Activated T-helper 17 cell treated with anti-CD3 and anti-CD28 coated beads, Interleukin-2, amount 50 U/mL, for 72 hours (primary cell): ENCODE measurements at regions not wholly inside any gene's neighbourhood (a gene's known extent, or its start where the extent isn't known, plus 50 kb on each side); places are given as distances from the start of the nearest gene placed in this dataset.
"Not testable (repeated sequence)": the region's sequence is repeated elsewhere in the genome, so short reads cannot be mapped to it uniquely, and the experiment has no call there.

Source experiments
- ATAC-seq: fragments of 150-1000 bp; cut with Tn5 transposase; replicated peaks from 2 replicates; pipeline ENCODE4 v1.10.0; 2021; ENCODE audit warnings: mild to moderate bottlenecking, moderate library complexity
- H3K27ac Mint-ChIP-seq: one replicate; pipeline ENCODE4 v1.8.0; 2022; ENCODE audit warnings: mixed read lengths
- H3K27me3 Mint-ChIP-seq: one replicate; pipeline ENCODE4 v1.8.0; 2022; ENCODE audit warnings: mixed read lengths
- H3K36me3 Mint-ChIP-seq: one replicate; pipeline ENCODE4 v1.8.0; 2022; ENCODE audit warnings: low read depth, mild to moderate bottlenecking, mixed read lengths
- H3K4me1 Mint-ChIP-seq: one replicate; pipeline ENCODE4 v1.8.0; 2022; ENCODE audit warnings: mixed read lengths
- H3K4me3 Mint-ChIP-seq: one replicate; pipeline ENCODE4 v1.8.0; 2022; ENCODE audit warnings: mild to moderate bottlenecking, mixed read lengths
- H3K9me3 Mint-ChIP-seq: one replicate; pipeline ENCODE4 v1.8.0; 2022; ENCODE audit warnings: mixed read lengths

DNA sequence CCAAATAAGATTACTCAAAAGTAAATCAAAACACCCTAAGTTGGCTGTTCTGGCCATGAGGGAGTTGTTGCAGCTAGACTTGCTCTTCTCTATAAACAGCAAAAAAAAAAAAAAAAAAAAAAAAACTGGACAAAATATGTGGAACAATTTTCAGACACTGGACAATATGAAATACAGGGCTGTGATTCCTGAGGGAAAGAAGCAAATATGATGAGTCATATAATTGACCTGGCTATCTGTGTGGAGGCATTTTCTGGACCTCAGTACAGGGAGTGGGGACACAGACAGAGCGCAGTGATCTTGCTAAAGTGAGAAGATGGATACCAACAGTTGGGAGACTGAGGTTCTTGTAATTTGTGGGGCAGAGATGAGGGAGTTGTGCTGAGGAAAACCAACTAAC, 192.0 kb upstream of the HAND2 start:
- peaks cover 12% of the 10 kb centered on the region for H3K9me3 Mint-ChIP-seq
- H3K4me3 Mint-ChIP-seq: no peak overlapping the region
- no peaks in the 10 kb centered on the region for H3K36me3 Mint-ChIP-seq
- no peaks in the 10 kb centered on the region for H3K27me3 Mint-ChIP-seq
- H3K4me1 Mint-ChIP-seq: no peaks in the 10 kb centered on the region
- no peak overlapping the region for H3K27ac Mint-ChIP-seq
- no peak for ATAC-seq

- H3K9me3 Mint-ChIP-seq: peaks cover 12% of the 10 kb centered on the region
- H3K27ac Mint-ChIP-seq, ATAC-seq, H3K4me1 Mint-ChIP-seq, H3K36me3 Mint-ChIP-seq, H3K4me3 Mint-ChIP-seq, H3K27me3 Mint-ChIP-seq: not testable (repeated sequence)
These were observed 188.5 kb upstream of the HAND2 start for GRCh38 chr4:173718504-173718903.

DNA sequence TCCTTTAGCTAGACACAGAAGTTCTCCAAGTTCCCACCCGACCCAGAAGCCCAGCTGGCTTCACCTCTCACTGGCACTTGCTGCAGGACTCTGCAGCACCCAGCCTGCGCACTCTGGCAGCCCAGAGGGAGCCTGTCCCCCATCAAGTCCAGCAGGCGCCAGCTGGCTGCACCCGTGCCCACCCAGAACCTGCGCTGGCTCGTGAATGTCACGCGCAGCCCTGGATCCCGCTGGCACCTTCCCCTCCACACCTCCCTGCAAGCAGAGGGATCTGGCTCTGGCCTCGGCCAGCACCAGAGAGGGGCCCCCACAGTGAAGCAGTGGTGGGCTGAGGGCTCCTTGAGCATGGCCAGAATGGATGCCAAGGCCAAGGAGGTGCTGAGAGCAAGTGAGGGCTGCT, 187.6 kb upstream of the HAND2 start:
- Mint-ChIP-seq H3K4me1 (no peaks in the 10 kb centered on the region), H3K27me3 (no peaks in the 10 kb centered on the region), H3K27ac (no peak overlapping the region), H3K4me3 (no peak overlapping the region), H3K36me3 (no peaks in the 10 kb centered on the region), H3K9me3 (peaks cover 12% of the 10 kb centered on the region)
- no peak for ATAC-seq

DNA sequence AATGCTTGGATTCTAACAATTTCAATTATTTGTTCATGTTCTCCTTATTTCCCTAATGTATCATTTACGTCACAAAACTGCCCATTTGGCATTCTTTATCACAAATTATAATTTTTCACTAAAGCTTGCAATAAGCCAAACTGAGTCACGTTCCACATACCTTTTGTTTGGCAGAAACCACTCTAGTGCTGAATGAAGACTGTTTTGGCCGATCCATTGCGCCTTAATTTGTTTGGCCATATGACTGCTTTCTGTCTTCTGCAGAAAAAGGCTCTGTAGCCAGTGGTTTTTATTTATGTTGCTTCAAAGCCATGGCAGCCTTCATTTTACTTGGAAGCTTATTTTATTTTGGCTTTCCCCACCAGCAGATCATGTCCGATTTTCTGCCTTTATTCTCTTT, 184.4 kb upstream of the HAND2 start:
- ATAC-seq: no peak
- no peaks in the 10 kb centered on the region for H3K27me3 Mint-ChIP-seq
- H3K36me3 Mint-ChIP-seq: no peaks in the 10 kb centered on the region
- no peak overlapping the region for H3K27ac Mint-ChIP-seq
- peaks cover 11% of the 10 kb centered on the region for H3K9me3 Mint-ChIP-seq
- no peak overlapping the region for H3K4me3 Mint-ChIP-seq
- no peaks in the 10 kb centered on the region for H3K4me1 Mint-ChIP-seq

GRCh38 chr4:173713026-173713425, 183.0 kb upstream of the HAND2 start:
- H3K27me3 Mint-ChIP-seq: no peaks in the 10 kb centered on the region
- H3K36me3 Mint-ChIP-seq: no peaks in the 10 kb centered on the region
- H3K4me3 Mint-ChIP-seq: no peak overlapping the region
- H3K27ac Mint-ChIP-seq: no peak overlapping the region
- peaks cover 3% of the 10 kb centered on the region for H3K9me3 Mint-ChIP-seq
- ATAC-seq: no peak
- H3K4me1 Mint-ChIP-seq: no peaks in the 10 kb centered on the region

DNA sequence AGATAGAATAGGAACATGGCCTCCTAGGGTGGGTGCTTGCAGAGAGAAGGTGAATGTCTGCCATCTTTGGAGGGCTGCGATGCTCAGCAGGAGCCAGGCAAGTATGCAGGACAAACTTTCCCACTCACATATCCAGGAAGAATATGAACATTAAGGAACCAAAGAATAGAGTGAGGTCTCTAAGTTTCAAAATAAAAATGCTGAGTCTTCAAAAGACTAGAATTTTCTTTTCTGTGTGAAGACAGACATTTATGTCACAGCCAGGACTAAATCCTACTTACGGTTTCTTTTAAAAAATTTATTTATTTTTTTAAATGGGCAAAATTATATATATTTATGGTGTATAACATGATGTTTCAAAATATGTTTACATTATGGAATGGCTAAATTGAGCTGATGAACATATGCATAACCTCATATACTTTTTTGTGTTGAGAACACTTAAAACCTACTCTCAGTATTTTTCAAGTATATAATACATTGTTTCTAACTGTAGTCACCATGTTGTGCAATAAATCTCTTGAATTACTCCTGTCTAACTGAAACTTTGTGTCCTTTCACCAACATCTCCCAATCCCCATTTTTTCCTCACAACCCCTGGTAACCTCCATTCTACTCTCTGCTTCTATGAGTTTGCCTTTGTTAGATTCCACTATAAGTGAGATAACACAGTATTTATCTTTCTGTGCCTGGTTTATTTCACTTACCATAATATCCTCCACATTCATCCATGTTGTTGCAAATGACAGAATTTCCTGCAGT, 177.8 kb upstream of the HAND2 start:
- no peaks in the 10 kb centered on the region for H3K27me3 Mint-ChIP-seq
- no peak for ATAC-seq
- no peak overlapping the region for H3K27ac Mint-ChIP-seq
- no peaks in the 10 kb centered on the region for H3K4me1 Mint-ChIP-seq
- no peak overlapping the region for H3K4me3 Mint-ChIP-seq
- no peaks in the 10 kb centered on the region for H3K9me3 Mint-ChIP-seq
- no peaks in the 10 kb centered on the region for H3K36me3 Mint-ChIP-seq

GRCh38 chr4:173704201-173704600, 174.2 kb upstream of the HAND2 start:
- H3K4me3 Mint-ChIP-seq: no peak overlapping the region
- H3K27ac Mint-ChIP-seq: no peak overlapping the region
- no peaks in the 10 kb centered on the region for H3K9me3 Mint-ChIP-seq
- H3K4me1 Mint-ChIP-seq: no peaks in the 10 kb centered on the region
- ATAC-seq: no peak
- H3K27me3 Mint-ChIP-seq: no peaks in the 10 kb centered on the region
- H3K36me3 Mint-ChIP-seq: no peaks in the 10 kb centered on the region

DNA sequence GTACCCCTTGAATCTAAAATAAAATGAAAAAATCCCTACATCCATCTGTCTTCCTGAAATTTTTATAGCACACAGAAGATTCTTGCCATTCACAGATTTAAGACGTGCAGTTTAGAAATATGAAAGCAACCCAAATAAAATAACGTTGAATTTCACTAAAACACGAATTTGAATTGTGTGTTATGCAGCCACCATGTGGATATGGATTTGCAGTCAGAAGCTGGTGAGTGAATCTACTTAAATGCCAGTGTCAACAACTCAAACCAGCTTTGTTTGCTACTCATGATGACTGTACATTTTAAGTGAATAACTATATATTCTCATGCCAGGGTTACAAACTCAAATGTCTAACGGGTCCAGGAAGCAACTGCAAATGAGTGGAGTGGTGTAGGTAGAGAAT, 173.0 kb upstream of the HAND2 start:
- Mint-ChIP-seq H3K4me1 (no peaks in the 10 kb centered on the region), H3K36me3 (no peaks in the 10 kb centered on the region), H3K9me3 (no peaks in the 10 kb centered on the region), H3K27me3 (peaks cover under 1% of the 10 kb centered on the region), H3K27ac (no peak overlapping the region), H3K4me3 (no peak overlapping the region)
- no peak for ATAC-seq

GRCh38 chr4:173700650-173701049, 170.6 kb upstream of the HAND2 start:
- H3K4me3 Mint-ChIP-seq: no peak overlapping the region
- no peaks in the 10 kb centered on the region for H3K36me3 Mint-ChIP-seq
- no peak overlapping the region for H3K27ac Mint-ChIP-seq
- no peaks in the 10 kb centered on the region for H3K9me3 Mint-ChIP-seq
- no peak for ATAC-seq
- no peaks in the 10 kb centered on the region for H3K4me1 Mint-ChIP-seq
- H3K27me3 Mint-ChIP-seq: peaks cover 4% of the 10 kb centered on the region

- ATAC-seq: no peak
- H3K36me3 Mint-ChIP-seq: no peaks in the 10 kb centered on the region
- H3K9me3 Mint-ChIP-seq: no peaks in the 10 kb centered on the region
- no peak overlapping the region for H3K4me3 Mint-ChIP-seq
- H3K27me3 Mint-ChIP-seq: peaks cover 4% of the 10 kb centered on the region
- H3K27ac Mint-ChIP-seq: no peak overlapping the region
- no peaks in the 10 kb centered on the region for H3K4me1 Mint-ChIP-seq
These were observed 169.9 kb upstream of the HAND2 start for GRCh38 chr4:173699841-173700475.

GRCh38 chr4:173698557-173699262, 168.7 kb upstream of the HAND2 start:
- H3K36me3 Mint-ChIP-seq: no peaks in the 10 kb centered on the region
- no peaks in the 10 kb centered on the region for H3K4me1 Mint-ChIP-seq
- no peak for ATAC-seq
- no peaks in the 10 kb centered on the region for H3K9me3 Mint-ChIP-seq
- peaks cover 4% of the 10 kb centered on the region for H3K27me3 Mint-ChIP-seq
- no peak overlapping the region for H3K4me3 Mint-ChIP-seq
- H3K27ac Mint-ChIP-seq: no peak overlapping the region

DNA sequence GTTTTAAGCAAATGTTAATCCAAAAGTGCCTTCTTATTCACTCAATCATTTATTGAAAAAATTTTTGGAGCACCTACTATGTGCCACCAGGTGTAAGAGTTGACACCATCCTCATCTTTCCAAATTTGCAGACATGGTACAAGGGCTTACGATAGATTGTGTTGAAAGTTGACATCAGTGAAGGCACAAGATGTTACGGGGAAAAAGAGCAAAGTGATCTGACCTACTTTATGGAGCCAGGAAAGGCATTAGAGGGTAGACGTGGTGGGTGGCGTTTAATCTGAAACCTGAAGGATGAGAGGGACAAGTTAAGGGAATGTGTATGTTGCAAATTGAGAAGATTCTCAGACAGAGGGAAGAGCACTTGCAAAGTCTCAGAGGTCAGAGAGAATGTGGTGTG, 167.8 kb upstream of the HAND2 start:
- no peak overlapping the region for H3K27ac Mint-ChIP-seq
- no peak for ATAC-seq
- no peaks in the 10 kb centered on the region for H3K9me3 Mint-ChIP-seq
- H3K36me3 Mint-ChIP-seq: no peaks in the 10 kb centered on the region
- H3K4me1 Mint-ChIP-seq: no peaks in the 10 kb centered on the region
- H3K27me3 Mint-ChIP-seq: peaks cover 4% of the 10 kb centered on the region
- no peak overlapping the region for H3K4me3 Mint-ChIP-seq

DNA sequence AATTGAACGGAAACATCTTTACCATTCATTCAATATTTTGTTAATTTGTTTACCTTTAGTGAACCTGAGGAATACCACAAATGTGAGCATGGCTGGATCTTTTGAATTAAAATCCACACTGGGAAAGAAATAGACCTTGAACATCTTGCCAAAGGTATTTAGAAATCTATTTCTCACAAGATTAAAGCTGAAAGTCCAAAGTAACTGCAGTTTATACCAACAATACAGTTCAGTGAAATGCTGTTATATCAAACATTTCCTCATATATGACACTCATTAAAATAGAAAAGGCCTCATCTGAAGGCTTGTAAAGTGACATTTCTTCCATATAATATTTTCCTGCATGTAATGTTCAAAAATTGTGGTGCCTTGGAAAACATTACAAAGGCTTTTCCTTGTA, 166.5 kb upstream of the HAND2 start:
- Mint-ChIP-seq H3K27ac (no peak overlapping the region), H3K27me3 (peaks cover 4% of the 10 kb centered on the region), H3K4me3 (no peak overlapping the region), H3K4me1 (no peaks in the 10 kb centered on the region), H3K9me3 (no peaks in the 10 kb centered on the region), H3K36me3 (no peaks in the 10 kb centered on the region)
- no peak for ATAC-seq

- Mint-ChIP-seq H3K27ac (no peak overlapping the region), H3K36me3 (no peaks in the 10 kb centered on the region), H3K4me1 (no peaks in the 10 kb centered on the region), H3K9me3 (no peaks in the 10 kb centered on the region), H3K27me3 (peaks cover 4% of the 10 kb centered on the region), H3K4me3 (no peak overlapping the region)
- no peak for ATAC-seq
These were observed 166.0 kb upstream of the HAND2 start for GRCh38 chr4:173696011-173696410.

DNA sequence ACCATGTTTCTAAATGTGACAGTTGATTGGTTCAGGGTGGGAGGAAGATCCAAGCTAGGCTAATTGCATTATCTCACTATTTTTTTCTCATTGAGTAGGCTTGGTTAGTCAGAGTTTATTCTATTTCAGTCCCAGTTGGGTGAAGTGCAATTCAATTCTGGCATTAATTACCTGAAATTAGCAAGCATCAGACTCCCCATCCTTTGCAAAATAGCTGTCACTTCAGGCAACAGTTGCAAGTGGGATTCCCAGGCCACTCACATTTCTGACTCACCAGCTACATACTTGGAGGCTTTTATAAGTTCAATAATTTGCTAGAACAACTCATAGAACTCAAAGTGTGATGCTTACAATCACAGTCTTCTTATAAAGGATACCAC, 155.8 kb upstream of the HAND2 start:
- Mint-ChIP-seq H3K36me3 (no peaks in the 10 kb centered on the region), H3K27me3 (peaks cover 6% of the 10 kb centered on the region), H3K4me1 (no peaks in the 10 kb centered on the region), H3K9me3 (no peaks in the 10 kb centered on the region), H3K4me3 (no peak overlapping the region), H3K27ac (no peak overlapping the region)
- no peak for ATAC-seq
